ENCODE measurements at regions not wholly inside any gene's neighbourhood (a gene's known extent, or its start where the extent isn't known, plus 50 kb on each side); places are given as distances from the start of the nearest gene placed in this dataset.
A peak's percentile ranks its signal among the peaks of the same experiment; 100 is the strongest.
"Not testable (repeated sequence)": the region's sequence is repeated elsewhere in the genome, so short reads cannot be mapped to it uniquely, and the experiment has no call there.

DNA sequence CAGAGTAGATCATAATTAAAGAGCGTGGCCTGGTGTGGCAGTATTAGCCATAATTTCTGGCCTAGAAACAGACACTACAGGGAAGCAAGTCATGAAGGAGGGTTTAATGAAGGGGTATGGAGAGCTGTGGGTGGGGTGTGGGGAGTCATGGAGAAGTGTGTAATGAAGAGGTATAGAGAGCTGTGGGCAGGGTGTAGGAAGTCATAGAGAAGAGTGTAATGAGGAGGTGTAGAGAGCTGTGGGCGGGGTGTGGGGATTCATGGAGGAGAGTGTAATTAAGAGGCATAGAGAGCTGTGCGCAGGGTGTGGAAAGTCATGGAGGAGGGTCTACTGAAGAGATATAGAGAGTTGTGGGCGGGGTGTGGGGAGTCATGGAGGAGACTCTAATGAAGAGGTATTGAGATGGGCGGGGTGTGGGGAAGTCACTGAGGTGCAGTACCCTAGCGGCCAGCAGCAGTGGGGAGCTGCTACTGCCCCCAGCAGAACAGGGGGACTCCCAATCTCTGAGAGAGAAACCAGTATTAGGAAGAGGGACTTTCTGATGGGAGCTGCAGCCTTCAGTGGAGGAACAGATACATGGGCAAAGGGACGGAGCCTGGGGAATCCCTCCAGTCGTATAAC lies 145.4 kb upstream of the FOXA2 start:
- H3K27ac ChIP-seq = no peak overlapping the region
- DNase-seq (ENCODE audit: low read depth, low spot score) = no peak

DNA sequence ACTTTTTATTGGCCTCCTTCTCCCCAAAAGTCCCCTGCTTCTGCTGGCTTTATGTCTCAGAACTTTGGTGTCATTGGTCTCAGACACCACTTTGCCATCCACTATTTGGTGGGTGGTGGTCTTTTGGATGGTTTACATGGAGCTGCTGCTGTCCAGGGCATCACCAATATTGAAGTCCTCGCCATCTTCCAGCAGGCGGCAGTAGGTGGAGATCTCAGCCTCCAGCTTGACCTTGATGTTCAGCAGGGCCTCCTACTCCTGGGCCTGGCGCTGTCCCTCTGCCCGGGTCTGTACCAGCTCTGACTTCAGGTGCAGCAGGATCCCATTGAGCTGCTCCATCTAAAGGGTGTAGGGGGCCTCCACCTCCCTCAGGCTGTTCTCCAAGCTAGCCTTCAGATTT lies 148.4 kb upstream of the FOXA2 start:
- DNase-seq (ENCODE audit: low read depth, low spot score) = no peak
- H3K27ac ChIP-seq = no peak overlapping the region

DNA sequence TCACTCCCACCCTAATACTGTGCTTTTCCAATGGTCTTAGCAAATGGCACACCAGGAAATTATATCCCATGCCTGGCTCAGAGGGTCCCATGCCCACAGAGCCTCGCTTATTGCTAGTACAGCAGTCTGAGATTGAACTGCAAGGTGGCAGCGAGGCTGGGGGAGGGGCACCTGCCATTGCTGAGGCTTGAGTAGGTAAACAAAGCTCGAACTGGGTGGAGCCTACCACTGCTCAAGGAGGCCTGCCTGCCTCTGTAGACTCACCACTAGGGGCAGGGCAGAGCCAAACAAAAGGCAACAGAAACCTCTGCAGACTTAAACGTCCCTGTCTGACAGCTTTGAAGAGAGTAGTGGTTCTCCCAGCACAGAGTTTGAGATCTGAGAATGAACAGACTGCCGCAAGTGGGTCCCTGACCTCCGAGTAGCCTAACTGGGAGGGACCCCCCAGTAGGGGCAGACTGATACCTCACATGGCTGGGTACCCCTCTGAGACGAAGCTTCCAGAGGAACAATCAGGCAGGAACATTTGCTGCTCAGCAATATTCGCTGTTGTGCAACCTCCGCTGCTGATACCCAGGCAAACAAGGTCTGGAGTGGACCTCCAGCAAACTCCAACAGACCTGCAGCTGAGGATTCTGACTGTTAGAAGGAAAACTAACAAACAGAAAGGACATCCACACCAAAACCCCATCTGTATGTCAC lies 150.7 kb upstream of the FOXA2 start:
- H3K27ac ChIP-seq; DNase-seq (ENCODE audit: low read depth, low spot score): not testable (repeated sequence)

DNA sequence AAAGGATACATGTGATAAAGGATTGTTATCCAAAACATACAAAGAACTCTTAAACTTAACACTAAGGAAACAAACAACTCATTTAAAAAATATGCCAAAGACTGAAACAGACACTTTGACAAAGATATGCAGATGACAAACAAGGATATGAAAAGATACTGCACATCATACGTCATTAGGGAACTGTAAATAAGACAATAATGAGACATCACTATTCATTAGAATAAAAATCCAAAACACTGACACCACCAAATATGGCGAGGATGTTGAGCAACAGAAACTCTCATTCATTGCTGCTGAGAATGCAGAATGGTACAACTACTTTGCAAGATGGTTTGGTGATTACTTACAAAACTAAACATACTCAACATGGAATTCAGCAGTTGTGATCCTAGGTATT lies 156.5 kb upstream of the FOXA2 start:
- no peak for DNase-seq (ENCODE audit: low read depth, low spot score)
- H3K27ac ChIP-seq = peak overlapping the region; percentile 14

DNA sequence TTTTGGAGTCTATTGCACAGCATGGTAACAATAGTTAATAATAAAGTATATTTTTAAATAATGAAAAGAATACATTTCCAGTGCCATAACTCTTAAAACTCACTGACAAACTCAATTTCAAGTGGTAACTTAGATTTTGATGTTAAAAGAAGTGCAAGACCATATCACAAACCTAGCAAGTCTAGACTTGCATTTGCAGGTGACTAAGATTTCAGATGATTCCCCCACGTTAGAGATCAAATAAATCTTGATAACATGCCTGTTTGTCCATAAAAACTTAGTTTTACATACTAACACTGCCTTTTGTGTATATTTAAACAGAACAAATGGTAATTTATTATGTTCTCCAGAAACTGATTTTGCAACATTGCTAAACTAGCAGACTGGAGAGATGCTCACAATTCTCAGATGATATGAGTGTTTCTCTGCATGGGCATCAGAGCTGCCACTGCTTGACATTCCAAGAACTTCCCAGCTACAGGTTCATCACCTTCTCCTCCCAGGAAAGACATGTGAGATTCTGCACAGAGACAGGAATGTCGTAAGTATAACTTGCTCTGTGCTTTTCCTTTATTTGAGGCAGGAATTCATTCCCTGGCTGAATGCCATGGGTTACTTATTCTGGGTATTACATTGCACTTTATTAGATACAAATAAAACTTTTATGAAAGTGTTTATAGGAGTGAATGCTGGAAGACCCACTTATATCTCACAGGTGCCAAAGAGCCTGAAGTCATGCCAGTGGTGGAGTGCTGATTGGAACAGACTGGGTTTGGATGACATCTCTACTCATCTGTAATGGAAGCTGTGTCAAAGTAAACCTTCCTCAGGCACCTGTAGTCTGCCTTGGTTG lies 160.2 kb upstream of the FOXA2 start:
- H3K27ac ChIP-seq = peak overlapping the region; percentile 49
- no peak for DNase-seq (ENCODE audit: low read depth, low spot score)

DNA sequence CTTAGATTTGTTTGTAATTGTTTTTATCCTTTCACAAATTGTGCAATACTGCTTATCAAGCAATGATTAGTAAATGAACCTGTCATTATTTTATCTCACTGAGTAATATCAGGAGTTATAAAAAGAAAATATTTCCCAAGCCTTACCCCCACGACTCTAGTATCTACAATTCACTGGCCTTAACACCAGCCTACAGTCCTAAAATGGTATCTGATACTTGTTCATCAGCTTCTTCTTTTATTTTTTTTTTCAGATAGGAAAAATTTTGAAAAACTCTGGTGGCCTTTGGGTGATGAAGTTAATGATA lies 160.8 kb upstream of the FOXA2 start:
- no peak overlapping the region for H3K27ac ChIP-seq
- no peak for DNase-seq (ENCODE audit: low read depth, low spot score)

DNA sequence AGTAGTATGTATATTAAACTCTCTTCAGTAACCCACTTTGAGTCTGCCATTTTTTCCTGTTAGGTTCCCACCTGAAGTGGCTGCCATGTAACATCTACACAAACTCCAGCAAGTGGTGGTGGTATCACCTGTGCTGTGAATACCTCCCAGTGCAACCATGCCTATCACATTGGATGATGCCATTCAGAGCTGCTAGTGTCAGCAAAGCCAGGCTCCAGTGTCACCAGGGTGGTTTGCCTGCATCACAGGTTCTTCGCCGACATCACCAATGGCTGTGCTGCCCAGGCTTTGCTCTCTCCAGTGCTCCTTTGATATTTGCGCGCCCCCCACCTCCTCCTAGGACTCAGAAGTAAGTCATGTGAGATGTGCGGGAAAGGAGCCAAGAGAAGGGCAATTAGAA lies 162.6 kb upstream of the FOXA2 start:
- no peak for DNase-seq (ENCODE audit: low read depth, low spot score)
- no peak overlapping the region for H3K27ac ChIP-seq

DNA sequence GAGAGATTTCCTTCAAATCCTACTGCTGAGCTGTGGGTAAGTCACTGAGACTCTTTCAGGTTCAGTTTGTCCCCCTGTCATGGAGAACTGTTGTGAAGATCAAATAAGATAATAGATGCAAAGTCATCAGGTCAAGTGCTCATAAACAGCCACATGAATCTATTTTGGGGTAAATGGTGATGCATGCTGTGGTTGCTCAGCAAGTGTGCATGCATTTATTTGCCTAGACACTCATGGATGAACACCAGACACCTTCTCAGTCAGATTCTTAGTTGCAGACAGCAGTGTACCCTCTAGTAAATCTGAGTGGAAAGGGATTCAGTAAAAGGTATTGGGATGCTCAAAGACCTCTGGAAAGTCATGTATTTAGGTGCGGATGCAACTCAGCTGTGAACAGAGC lies 168.0 kb upstream of the FOXA2 start:
- DNase-seq (ENCODE audit: low read depth, low spot score) = no peak
- H3K27ac ChIP-seq = no peak overlapping the region

DNA sequence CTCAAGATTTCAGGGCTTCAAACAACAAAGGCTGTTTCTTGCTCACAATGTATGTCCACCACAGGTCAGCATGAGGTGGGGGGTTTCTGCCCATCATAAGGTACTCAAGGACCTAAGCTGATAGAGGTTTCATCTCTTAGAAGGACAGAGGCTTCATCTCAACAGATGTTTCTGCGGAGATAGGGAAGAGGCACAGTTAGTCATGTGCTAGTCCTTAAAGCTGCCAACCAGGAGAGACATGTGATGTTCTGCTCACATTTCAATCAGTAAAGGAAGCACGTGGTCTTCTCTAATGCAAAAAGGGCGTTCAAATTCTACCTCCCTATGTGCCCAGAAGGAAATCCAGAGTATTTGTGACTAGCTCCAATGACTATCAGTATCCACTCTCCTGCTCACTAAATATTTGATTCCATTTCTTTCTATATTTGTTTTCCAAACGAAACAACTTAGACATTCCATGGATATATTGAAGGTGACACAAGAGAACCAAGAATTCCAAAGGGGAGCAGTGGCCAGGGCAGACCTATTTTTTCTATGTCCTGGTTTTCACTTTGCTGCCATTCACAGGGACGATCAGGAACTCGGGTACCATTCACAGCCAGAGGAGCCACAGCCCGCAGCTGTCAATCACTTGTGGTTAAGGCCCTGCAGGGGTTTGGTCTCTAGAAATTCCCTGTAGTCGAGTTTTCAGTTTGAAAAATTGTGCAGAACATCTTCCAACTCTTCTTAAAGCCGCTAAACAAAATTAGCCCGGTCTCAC lies 173.2 kb upstream of the FOXA2 start:
- DNase-seq (ENCODE audit: low read depth, low spot score) = no peak
- no peak overlapping the region for H3K27ac ChIP-seq

DNA sequence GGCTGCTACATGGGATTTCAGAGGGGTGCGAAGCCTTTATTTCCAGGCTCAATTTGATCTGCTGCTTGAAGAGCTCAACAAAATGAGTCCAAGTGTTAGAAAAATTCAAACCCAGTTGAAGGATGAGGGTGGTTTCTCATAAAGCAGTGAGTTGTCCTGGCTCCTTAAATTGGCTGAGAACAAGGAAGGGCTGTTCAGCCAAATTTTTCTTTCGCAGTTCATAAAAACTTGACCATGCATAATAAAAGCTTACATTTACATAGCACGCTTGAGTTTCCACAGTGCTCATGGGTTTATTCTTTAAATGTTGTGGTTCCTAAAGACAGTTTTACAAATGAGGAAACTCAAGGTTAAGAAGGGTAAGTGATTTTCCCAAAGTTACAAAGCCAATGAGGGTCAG lies 174.4 kb upstream of the FOXA2 start:
- H3K27ac ChIP-seq = no peak overlapping the region
- no peak for DNase-seq (ENCODE audit: low read depth, low spot score)

DNA sequence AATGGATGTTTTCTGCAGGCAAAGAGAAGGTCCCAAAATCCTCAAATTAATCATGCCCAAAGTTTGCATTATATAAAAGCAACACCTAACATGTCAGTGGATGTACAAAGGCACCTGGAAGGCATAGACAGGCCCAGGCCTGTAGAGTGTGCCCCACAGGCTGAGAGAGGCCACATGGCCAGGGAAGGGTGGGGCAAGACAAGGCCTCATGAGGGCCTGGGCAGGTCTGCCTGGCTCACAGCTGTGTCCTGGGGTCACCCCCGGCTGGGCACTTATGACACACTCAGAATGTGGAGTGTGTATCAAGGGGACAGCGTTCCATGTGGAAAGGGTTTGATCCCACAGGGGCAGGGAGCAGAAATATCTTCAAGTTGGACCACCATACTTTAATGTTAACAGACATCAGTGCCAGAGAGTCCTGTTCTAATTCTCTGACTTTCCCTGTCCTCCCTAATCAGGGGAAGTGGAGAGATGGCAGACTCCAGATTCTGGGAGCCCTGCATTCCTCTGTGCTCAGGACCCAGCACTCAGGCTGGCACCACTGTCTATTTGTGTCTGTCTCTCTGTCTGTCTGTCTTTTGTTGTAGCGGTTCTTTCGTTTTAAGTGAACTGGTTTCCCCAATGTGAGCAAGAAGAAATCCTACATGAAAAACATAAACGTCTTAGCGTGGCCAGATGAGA lies 178.3 kb upstream of the FOXA2 start:
- peak overlapping the region; percentile 100 for H3K27ac ChIP-seq
- peak; percentile 93 for DNase-seq (ENCODE audit: low read depth, low spot score)

DNA sequence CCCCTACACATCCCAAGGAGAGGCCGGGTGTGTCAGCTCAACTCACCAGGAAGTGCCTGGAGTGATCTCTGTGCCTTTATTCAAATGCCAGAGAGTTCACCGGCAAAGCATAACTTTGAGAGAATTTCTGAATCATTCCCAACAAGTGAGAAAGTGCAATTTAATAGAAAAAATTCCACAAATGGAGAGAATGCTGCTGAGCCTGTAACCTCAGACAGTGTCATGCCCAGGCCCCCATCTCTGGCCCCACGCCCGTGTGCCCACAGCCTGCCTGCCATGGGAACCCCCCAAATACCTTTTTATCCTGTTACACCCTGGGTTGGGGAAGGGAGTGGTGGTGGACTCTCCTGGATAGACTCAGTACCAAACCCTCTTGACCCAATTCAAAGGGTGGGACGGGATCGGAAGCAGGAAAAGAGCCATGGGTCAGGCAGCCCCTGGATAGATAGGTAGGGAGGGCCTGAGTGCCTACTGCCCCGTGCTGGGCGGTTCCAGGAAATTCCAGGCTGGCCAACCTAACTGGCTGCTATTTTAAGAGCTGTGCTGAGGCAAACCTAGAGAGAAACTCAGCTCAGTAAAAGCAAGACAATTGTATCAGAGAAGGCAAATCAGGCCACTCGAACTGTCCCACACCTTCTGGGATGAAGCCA lies 179.0 kb upstream of the FOXA2 start:
- peak overlapping the region; percentile 100 for H3K27ac ChIP-seq

DNA sequence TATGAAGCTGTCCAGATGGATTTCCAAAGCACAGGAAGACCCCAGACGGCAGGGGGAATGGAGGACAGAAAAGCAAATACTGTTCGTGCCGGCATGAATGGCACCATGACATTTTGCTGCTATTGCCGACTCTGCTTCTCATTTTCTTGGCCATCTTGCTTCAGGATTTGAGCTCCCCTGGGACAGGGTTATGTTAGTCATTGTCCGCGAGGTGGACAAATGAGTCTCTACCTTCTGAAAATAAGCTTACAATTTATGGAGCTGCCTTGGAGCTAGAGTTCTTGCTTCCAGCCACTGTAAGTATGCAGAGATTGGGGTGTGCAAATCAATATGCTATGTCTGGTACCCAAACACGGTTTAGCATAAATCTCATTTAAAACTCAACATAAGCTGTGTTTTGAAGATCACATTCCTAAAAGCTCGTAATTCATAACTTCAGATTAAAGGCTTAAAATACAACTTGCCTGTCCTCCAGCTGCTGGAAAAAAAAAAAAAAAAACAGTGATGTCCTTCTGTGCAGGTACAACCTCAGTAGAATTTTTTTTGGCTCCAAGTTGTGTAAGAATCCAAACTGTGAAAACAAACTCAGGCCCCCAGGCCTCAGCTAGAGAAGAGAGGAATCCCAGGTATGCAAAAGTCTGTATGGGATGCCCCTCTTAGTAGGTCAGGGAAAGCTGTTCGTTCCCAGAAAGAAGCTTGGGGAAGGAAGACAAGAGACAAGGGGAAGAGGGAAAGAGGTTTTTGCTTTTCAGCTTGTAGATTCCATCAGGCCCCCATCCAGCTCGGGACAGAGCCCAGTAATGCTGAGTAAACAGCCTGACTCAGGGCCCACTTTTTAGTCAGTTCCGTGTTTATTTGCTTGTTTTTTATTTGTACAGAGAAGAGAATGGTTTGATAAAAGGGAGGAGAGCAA lies 184.2 kb upstream of the FOXA2 start:
- H3K27ac ChIP-seq = peak overlapping the region; percentile 26
- DNase-seq (ENCODE audit: low read depth, low spot score) = no peak

More for the DNA sequence above, 179.0 kb upstream of the FOXA2 start:
- DNase-seq (ENCODE audit: low read depth, low spot score) = peak; percentile 73

DNA sequence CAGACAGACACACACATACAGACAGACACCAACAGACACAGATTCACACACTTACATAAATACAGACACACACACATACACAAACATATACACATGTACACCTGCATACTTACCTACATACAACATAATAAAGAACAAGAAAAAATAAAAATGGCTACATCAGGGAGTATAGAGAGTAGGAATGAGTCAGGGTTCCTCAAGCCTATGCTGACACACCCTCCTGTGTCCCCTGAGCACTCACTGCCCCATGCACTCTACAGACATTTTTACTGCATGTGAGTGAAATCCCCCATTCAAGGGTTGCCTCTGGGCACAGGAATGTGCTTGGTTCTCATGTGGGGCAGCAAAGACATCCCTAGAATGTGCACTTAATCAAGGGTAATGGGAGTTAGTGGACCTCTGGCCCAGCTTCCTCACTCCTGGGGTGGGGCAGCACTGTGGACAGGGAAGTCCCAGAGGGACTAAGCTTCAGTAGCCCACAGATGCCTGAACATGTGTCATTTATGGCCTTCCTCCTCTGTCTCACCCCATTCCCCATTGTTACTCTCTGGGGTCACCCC lies 185.9 kb upstream of the FOXA2 start:
- no peak overlapping the region for H3K27ac ChIP-seq
- DNase-seq (ENCODE audit: low read depth, low spot score) = no peak

DNA sequence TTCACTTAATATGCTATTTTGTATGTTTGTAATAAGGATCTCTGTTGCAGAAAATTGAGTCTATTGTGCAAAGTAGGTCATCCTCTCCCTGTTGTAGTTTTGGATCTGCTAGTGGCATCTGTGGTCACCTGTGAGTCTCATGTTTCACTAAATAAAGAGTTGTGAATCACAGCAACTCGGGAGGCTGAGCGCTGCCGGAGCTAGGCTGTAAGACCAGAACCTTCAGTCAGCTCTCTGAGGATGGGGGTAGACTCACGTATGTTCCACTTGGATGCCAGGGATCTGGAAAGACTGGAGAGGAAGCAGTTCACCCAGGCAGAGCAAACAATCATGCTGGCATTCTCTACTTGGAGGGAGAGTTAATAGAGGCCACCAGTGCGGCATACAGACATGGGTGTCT lies 187.3 kb upstream of the FOXA2 start:
- no peak overlapping the region for H3K27ac ChIP-seq
- no peak for DNase-seq (ENCODE audit: low read depth, low spot score)

DNA sequence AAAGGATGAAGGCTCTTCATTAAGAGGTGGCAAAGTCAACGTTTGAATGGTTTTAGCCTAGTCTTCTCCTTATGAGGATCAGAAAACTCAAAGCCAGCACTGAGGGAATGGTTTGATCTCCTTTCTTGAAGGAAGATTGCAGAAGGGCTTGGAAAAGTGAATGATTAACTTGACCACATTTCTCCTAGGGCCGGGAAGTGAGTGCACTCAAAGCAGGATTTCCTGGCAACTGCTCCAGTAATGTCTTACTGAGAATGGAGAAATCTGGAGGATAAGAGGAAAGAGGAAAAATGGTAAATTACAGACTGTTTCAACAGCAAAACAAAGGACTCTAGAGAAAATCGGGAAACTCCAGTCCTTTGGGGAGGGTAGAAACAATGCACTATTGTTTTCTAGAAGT lies 189.0 kb upstream of the FOXA2 start:
- no peak for DNase-seq (ENCODE audit: low read depth, low spot score)
- H3K27ac ChIP-seq = no peak overlapping the region

DNA sequence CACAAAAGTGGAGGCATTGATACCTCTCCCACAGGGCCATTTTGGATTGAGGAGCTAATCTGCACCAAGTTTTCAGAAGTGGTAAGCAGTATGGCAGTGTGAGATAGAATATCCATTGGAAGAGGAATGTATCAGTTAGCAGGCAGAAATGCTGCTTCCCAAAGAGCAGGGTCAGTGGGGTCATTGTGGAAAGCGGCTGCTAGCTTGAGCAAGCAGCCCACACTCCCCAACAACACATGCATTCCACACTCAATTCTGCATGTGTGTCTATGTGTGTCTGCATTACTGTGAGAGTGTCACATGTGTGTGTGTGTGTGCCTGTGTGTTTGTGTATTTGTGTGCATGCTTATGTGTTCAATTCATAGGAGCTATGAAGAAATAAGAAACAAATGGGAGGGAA lies 190.9 kb upstream of the FOXA2 start:
- DNase-seq (ENCODE audit: low read depth, low spot score) = no peak
- peak overlapping the region; percentile 89 for H3K27ac ChIP-seq

DNA sequence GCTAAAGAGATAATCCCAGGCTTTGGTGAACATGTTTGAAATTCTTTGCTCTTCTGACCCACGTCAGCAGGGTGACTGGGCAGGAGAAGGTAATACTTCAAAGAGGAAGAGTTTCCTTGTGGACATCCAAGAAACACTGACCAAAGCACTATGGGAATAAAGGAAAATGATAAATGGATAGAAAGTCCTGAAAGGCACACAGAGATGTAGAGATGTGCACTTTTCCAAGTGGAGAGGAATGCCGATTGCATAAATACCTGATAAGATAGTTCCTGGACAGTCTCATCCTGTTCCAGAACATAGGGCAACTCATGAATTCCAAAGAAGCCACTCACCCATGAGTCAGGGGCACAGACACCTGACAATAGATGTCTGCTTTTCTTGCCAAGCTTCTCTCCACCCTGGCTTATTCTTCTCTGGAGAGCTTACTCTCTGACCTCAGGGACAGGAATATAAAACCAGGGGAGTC lies 191.3 kb upstream of the FOXA2 start:
- peak; percentile 69 for DNase-seq (ENCODE audit: low read depth, low spot score)

More for the DNA sequence above, 191.3 kb upstream of the FOXA2 start:
- peak overlapping the region; percentile 89 for H3K27ac ChIP-seq

All from epithelial cell of prostate (primary cell).